ENCODE measurements at regions not wholly inside any gene's neighbourhood (a gene's known extent, or its start where the extent isn't known, plus 50 kb on each side); places are given as distances from the start of the nearest gene placed in this dataset.

DNA sequence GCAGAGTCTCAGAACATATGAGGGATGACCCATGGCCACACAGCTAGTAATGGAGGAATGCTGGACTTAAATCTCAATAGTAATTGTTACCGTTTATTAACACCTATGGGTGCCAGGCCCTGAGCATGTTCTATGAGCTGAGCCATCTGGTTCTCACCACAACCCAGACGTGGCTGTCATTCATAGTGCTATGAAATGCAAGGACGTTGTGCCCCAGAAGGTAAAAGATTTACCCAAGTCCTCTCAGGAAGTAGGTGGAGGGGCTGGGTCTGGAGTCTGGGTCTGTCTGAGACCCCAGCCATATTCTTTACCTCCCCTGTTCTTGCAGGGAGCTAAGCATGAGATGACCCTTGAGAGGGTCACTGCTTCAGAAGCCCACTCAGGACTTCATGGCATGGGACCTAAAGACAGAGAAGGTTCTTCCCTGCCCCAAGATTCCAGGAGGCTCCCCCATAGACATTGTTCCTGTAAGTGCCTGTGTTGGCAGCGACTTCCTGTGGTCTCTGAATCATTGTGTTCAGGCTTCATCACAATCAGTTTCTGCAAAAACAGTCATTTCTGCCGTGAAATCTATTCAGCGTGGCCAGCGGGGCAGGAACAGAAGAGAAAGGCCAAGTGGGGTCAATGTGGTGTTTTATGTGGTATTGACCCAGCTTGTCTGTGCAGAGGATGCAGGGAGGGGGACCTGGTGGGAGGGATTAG is 475.4 kb downstream of the PTPRU start:
- no peak for DNase-seq (ENCODE audit: low spot score)

DNA sequence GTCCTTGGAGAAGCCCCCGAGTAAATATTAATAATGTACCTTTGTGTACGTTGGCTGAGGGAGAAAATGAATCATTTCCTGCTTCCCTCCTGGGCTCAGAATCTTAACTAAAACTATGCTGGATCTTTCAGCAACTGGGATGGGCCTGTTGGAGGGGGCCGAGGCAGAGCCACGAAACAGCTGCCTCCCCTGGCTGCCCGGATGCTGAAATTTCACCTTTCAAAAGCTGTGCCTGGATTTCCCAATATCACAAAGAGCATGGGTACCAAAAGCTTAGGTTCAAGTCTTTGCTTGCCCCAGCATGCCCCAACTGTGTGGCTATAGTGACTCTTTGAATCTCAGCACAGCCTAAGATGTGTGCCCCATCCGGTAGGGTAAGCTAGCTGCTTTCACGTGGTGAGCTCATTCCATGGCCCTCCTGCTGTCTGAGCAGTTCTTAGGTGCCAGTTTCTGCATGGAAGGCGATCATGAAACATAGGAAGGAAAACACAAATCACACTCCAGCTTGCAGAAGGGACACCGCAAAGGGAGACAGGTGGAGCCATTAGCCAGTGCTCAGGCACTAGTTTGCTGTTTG is 473.5 kb downstream of the PTPRU start:
- no peak for DNase-seq (ENCODE audit: low spot score)

GRCh38 chr1:29708796-29709703 is 472.7 kb downstream of the PTPRU start:
- DNase-seq (ENCODE audit: low spot score), result no peak

DNA sequence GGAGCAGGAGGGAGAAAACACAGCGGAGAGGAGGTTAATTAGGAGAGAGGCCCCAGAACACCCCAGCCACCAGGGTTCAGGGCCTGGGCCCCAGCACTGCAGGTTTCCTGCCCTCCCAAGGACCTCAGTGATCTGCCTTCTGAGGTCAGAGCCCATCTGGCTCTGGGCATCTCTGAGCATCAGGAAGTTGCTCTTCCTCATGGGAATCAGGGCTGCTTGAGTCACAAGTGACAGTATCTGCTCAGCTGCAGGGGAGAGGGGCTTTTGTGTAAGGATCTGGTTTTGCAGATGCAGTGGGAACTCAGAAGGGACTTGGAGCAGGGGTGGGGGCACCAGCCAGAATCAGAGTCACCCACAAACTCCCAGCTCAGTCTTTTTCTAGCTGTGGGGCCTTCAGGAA is 472.1 kb downstream of the PTPRU start:
- DNase-seq (ENCODE audit: low spot score), result no peak

- DNase-seq (ENCODE audit: low spot score), result no peak
Observed at GRCh38 chr1:29707796-29708195, 471.5 kb downstream of the PTPRU start.

- DNase-seq (ENCODE audit: low spot score), result peak; percentile 11
Observed at GRCh38 chr1:29706936-29707335, 470.6 kb downstream of the PTPRU start.

DNA sequence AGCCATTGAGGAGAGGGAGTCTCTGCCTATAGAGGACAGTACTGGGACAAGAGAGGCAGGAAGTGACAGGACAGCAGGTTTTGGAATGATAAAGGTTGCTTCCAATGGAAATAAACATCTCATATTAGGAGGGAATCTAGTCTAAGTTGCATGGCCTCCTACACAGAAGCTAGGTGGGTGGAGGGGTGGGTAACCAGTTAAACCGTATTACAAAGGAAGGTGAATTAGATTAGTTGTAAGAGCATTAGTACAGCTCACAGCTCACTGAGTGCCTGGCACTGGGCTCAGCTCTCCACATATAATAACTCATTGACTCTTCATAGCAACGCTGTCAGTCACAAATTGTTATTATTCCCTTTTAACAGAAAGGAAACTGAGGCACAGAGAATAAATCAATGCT is 468.1 kb downstream of the PTPRU start:
- DNase-seq (ENCODE audit: low spot score), result no peak

- DNase-seq (ENCODE audit: low spot score), result peak; percentile 38
Observed at GRCh38 chr1:29703596-29704370, 467.5 kb downstream of the PTPRU start.

- no peak for DNase-seq (ENCODE audit: low spot score)
Observed at GRCh38 chr1:29700491-29700890, 464.2 kb downstream of the PTPRU start.

GRCh38 chr1:29698626-29699025 is 462.3 kb downstream of the PTPRU start:
- DNase-seq (ENCODE audit: low spot score), result no peak

- peak; percentile 8 for DNase-seq (ENCODE audit: low spot score)
Observed at GRCh38 chr1:29698033-29698432, 461.7 kb downstream of the PTPRU start.

- no peak for DNase-seq (ENCODE audit: low spot score)
Observed at GRCh38 chr1:29697391-29697780, 461.1 kb downstream of the PTPRU start.

- DNase-seq (ENCODE audit: low spot score), result no peak
Observed at GRCh38 chr1:29696656-29697390, 460.5 kb downstream of the PTPRU start.

- DNase-seq (ENCODE audit: low spot score), result no peak
Observed at GRCh38 chr1:29695803-29696202, 459.5 kb downstream of the PTPRU start.

- DNase-seq (ENCODE audit: low spot score), result no peak
Observed at GRCh38 chr1:29695036-29695435, 458.7 kb downstream of the PTPRU start.

- no peak for DNase-seq (ENCODE audit: low spot score)
Observed at GRCh38 chr1:29691499-29691898, 455.2 kb downstream of the PTPRU start.

DNA sequence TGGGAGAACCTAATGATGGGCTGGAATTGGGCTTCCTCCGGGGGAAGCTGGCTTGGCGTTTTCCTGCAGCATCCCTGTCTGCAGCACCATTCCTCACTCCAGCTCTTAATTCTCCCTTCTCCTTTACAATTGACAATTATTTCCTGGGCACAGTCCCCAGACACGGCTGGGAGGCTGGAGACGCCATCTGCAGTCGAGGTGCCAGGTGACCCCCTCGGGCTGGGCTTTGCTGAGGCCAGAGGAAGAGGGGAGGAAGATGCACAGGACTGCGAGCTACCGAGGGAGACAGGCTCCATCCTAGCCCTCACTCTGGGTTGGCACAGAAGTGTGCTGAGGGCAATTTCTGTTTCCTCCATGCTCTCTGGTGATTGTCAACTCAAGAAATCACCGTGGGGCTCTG is 453.8 kb downstream of the PTPRU start:
- peak; percentile 13 for DNase-seq (ENCODE audit: low spot score)

GRCh38 chr1:29689372-29690030 is 453.2 kb downstream of the PTPRU start:
- DNase-seq (ENCODE audit: low spot score), result no peak

DNA sequence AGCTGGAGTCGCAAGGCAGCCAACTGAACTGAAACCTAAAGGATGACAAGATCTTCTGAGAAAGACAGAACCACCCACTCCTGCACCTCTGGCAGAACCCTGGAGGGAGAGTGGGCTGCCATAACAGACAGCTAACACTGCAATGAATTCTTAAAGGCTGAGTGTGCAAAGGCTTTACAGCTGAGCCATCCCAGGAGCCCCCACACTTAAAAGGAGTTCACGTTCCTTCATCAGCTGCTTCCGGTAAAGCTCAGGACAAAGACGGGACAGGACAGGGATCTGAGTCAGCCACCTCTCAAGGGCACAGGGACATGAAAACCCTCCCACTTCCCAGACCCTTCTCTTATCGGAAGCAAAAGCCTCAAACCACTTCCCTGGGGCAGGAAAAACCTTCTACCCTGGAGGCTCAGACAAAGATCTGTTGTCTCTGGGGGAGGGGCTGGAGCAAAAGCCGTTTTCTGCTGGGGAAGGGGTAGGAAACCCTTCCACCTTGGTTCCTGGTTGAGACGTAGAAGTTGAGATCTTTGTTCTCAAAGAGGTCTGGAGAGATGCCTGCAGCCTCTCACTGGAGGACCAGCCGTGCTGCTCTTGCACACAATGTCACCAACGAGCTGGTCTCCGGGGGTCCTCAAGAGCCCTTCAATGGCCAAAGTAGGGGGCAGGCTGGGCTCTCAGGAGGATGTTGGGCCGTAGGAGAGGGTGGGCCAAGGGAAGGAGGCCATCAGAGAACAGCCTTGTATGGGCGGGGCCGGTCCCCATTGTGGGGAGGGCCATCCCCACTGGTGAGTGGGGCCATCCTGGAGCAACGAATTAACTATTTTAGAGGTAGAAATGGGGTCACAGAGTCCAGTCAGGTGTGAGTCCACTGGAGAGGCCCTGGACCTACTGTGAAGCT is 452.4 kb downstream of the PTPRU start:
- no peak for DNase-seq (ENCODE audit: low spot score)
